ENCODE measurements at regions not wholly inside any gene's neighbourhood (a gene's known extent, or its start where the extent isn't known, plus 50 kb on each side); places are given as distances from the start of the nearest gene placed in this dataset.

DNA sequence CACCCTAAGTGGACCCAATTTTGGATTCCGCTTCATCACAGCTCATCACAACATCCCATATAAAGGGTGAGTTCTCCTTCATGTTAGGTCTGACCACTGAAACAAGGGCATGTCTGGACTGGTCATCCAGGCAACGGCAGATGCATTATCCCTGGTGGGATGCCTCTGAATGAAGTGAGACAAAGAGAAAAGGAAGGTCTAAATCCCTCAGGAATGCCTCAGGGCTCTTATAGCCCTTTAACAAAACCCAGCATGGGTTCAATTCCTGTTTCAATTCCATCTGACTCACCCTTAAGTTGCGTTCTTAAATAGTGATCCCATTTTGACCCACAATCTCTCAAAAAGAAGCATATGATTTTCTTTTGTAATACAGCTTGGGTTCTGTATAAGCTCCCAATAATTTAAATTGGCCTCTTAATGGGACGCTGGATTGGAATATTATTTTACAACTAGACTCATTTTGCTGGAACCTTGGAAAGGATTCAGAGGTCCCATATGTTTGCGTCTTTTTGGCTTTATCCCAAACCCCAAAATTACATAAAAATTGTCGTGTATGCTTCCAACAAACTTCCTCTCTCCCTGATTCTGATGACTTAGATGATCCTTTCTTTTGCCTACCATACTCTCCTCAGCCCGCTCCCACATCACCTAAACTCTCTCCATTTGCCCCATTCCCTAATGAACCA lies 287.4 kb upstream of the ZP4 start:
- TF ChIP-seq, protein P1, sequence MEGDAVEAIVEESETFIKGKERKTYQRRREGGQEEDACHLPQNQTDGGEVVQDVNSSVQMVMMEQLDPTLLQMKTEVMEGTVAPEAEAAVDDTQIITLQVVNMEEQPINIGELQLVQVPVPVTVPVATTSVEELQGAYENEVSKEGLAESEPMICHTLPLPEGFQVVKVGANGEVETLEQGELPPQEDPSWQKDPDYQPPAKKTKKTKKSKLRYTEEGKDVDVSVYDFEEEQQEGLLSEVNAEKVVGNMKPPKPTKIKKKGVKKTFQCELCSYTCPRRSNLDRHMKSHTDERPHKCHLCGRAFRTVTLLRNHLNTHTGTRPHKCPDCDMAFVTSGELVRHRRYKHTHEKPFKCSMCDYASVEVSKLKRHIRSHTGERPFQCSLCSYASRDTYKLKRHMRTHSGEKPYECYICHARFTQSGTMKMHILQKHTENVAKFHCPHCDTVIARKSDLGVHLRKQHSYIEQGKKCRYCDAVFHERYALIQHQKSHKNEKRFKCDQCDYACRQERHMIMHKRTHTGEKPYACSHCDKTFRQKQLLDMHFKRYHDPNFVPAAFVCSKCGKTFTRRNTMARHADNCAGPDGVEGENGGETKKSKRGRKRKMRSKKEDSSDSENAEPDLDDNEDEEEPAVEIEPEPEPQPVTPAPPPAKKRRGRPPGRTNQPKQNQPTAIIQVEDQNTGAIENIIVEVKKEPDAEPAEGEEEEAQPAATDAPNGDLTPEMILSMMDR (IDR thresholded peaks at IDR 0.05; ENCODE audit: unreplicated experiment), result no peak
- Mint-ChIP-seq H3K27me3 (ENCODE audit: low read depth) (no peaks in the 10 kb centered on the region), H3K27ac (no peak overlapping the region), H3K4me3 (no peak overlapping the region), H3K4me1 (no peaks in the 10 kb centered on the region), H3K36me3 (peaks cover 2% of the 10 kb centered on the region), H3K9me3 (peaks cover 20% of the 10 kb centered on the region)
- DNase-seq (ENCODE audit: low spot score in 2 of 2, unreplicated experiment in 2 of 2), result no peak

DNA sequence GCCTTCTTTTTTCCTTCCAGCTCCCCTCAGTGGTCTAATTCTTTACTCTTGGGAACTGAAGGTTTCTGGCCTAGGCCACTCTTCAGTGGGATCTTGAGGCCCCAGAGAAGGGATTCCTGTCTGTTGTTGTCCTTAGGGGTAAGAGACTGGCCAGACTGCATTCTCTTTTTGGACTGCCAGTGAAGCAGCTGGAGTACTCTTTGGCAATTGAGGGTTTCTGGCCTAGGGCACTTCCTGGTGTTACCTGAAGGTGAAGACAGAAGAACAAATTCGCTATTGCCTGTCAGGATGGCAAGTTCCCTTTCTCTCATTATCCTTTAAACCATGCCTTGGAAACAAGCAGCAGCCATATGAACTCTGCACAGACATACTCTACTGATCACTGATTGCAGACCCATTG lies 286.6 kb upstream of the ZP4 start:
- Mint-ChIP-seq H3K4me1 (no peaks in the 10 kb centered on the region), H3K27me3 (ENCODE audit: low read depth) (no peaks in the 10 kb centered on the region), H3K4me3 (no peak overlapping the region), H3K27ac (no peak overlapping the region), H3K9me3 (peaks cover 13% of the 10 kb centered on the region), H3K36me3 (peaks cover under 1% of the 10 kb centered on the region)
- TF ChIP-seq, protein P1 (IDR thresholded peaks at IDR 0.05; ENCODE audit: unreplicated experiment), result no peak
- no peak for DNase-seq (ENCODE audit: low spot score in 2 of 2, unreplicated experiment in 2 of 2)

DNA sequence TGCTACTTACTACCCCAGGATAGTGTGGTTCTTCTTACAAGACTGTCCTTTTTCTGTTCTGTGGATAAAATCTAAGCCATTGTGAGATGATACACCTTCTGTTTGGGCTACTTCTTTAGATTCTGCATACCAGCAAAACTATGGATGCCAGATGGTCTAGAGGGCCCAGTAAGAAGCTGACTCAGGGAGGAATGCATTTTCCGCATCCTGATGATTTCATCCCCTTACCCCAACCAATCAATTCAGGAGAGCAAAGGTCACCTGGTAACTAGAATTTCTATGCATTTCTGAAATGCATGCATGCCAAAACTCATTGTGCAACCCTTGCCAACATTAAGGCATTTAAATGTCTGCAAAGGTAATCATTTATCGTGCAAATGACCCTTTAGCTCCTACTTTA lies 285.7 kb upstream of the ZP4 start:
- H3K9me3 Mint-ChIP-seq, result peaks cover 6% of the 10 kb centered on the region
- H3K27me3 Mint-ChIP-seq (ENCODE audit: low read depth), result no peaks in the 10 kb centered on the region
- H3K36me3 Mint-ChIP-seq, result no peaks in the 10 kb centered on the region
- H3K4me1 Mint-ChIP-seq, result no peaks in the 10 kb centered on the region
- DNase-seq (ENCODE audit: low spot score in 2 of 2, unreplicated experiment in 2 of 2), result no peak
- no peak overlapping the region for H3K4me3 Mint-ChIP-seq
- H3K27ac Mint-ChIP-seq, result no peak overlapping the region
- TF ChIP-seq, protein P1 (IDR thresholded peaks at IDR 0.05; ENCODE audit: unreplicated experiment), result no peak

DNA sequence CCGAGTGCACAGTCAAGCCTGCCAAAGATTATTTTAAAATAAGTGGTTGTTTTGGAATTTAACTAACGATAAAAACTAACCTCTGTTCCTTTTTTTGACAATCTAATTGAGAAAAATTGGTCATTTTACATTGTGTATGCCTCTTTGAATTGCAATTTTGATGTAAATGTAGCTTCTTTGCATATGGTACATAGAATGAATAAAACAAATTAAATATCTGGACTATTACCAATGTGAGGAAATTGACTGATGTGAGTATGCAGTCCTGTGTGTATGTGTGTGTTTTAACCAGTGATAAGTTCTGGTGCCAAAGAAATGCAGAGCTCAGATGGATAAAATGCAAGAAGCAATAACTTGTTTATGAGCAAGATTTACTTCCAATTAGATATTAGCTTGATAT lies 281.3 kb upstream of the ZP4 start:
- H3K4me1 Mint-ChIP-seq, result no peaks in the 10 kb centered on the region

DNA sequence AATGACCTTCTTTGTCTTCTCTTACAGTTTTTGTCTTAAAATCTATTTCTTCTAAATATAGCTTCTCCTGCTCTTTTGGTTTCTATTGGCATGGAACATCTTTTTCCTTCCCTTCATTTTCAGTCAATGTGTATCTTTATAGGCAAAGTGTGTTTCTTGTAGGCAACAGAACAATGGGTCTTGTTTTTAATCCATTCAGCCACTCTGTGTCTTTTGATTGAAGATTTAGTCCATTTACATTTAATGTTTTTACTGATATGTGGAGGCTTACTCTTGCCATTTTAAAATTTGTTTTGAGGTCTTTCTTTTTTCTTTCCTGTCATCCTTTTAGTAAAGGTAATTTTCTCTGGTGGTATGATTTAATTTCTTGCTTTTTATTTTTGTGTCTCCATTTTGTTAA lies 271.2 kb upstream of the ZP4 start:
- H3K27ac Mint-ChIP-seq, result no peak overlapping the region
- H3K9me3 Mint-ChIP-seq, result peaks cover 50% of the 10 kb centered on the region
- H3K27me3 Mint-ChIP-seq (ENCODE audit: low read depth), result no peaks in the 10 kb centered on the region
- H3K36me3 Mint-ChIP-seq, result no peaks in the 10 kb centered on the region
- H3K4me3 Mint-ChIP-seq, result no peak overlapping the region
- TF ChIP-seq, protein P1 (IDR thresholded peaks at IDR 0.05; ENCODE audit: unreplicated experiment), result no peak
- DNase-seq (ENCODE audit: low spot score in 2 of 2, unreplicated experiment in 2 of 2), result no peak
- no peaks in the 10 kb centered on the region for H3K4me1 Mint-ChIP-seq

More for the DNA sequence above, 281.3 kb upstream of the ZP4 start:
- DNase-seq (ENCODE audit: low spot score in 2 of 2, unreplicated experiment in 2 of 2), result no peak
- Mint-ChIP-seq H3K4me3 (no peak overlapping the region), H3K27ac (no peak overlapping the region), H3K27me3 (ENCODE audit: low read depth) (no peaks in the 10 kb centered on the region), H3K9me3 (peaks cover 2% of the 10 kb centered on the region), H3K36me3 (no peaks in the 10 kb centered on the region)
- TF ChIP-seq, protein P1 (IDR thresholded peaks at IDR 0.05; ENCODE audit: unreplicated experiment), result no peak

Data from mesothelial cell of epicardium (in vitro differentiated cells).